SIG-M5 treated with dmso at 0.1 percent for 504 hours (cell line): ENCODE measurements at regions not wholly inside any gene's neighbourhood (a gene's known extent, or its start where the extent isn't known, plus 50 kb on each side); places are given as distances from the start of the nearest gene placed in this dataset.

Experiments used
- DNase-seq: peaks from one replicate; lab custom pipeline; 2025; ENCODE audit not compliant: unreplicated experiment; lab: John Stamatoyannopoulos, UW

DNA sequence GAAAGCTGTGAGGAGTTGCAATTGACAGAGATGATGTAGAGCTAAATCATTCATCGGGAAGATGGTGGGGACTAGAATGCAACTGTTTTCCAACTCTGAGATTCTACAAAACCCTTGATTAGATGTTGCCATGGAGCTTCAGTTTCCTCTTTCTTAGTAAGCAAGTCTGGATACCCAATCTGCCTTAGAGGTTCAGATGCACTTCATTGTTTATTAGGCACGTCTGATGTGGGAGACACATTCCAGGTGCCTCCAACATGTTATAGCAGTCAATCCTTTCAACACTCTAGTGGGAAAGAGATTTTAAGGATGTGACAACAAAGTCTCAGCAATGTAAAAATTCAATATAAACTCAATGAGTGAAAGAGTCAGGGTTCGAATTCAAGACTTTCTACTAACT is 291.3 kb upstream of the PHYHIPL start:
- DNase-seq = no peak

GRCh38 chr10:58885686-58886345 is 290.6 kb upstream of the PHYHIPL start:
- DNase-seq = no peak

GRCh38 chr10:58886406-58886805 is 290.0 kb upstream of the PHYHIPL start:
- no peak for DNase-seq

- DNase-seq = no peak
These were observed 289.0 kb upstream of the PHYHIPL start for GRCh38 chr10:58887474-58887873.

- no peak for DNase-seq
These were observed 287.5 kb upstream of the PHYHIPL start for GRCh38 chr10:58888957-58889356.

DNA sequence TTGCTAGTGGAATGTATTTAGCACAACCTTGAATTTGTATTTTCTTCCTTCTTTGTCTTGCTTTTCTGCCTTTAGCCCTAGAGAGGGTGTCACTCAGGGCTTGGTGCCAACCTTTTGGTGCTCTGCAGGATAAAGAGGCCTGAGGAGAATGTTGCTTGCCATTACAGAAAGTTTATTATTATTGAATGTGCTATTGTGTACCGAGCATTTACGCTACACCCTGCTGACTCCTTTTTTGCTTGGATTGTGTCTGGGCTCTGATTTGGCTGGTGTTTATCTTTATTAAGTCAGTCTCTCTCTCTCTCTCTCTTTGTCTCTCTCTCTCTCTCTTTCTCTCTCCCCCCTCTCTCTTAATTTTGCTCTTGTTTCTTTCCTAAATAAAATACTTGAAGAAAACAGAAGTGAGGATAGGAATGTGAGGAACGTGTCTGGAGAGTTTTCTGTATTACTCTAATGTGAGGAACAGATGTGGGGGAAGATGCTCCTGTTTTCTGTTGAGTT is 284.4 kb upstream of the PHYHIPL start:
- DNase-seq = no peak

DNA sequence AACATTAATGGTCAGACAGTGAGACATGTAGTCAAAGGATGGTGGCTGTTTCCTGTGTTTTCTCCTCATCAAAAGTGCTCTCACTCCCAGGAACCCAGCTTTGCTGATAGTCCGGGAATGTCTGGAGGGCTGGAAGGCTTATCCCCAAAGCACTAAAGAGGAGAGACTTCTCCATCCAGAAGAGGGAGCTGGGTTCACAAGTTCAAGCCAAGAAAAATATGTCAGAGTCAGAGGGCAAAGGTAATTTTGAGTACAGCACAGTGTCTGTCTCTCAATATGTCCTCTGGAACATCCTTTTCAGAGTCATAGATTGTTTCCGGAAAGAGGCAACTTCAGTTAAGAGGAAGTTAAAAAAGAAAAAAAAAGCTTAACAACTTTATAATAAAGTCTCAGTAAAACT is 281.5 kb upstream of the PHYHIPL start:
- DNase-seq = no peak

DNA sequence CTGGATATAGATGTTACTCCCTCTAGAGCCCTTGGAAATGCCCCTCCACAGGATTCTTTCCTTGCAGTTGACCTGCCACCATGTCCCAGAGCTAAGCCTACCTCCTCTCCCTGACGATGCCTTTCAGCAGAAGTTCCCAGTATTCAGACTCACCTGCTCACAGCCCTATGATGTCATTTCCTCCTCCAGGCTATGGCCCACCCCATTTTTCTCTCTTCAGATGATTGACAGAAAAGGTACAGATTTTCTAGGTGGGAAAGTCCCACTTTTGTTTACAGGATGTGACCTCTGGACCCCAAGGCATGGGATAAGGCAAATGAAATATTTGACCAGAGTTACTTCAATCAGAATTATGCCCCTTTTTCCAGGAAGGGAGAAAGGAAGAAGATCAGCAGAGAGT is 280.2 kb upstream of the PHYHIPL start:
- no peak for DNase-seq

- DNase-seq = no peak
These were observed 279.2 kb upstream of the PHYHIPL start for GRCh38 chr10:58897236-58897635.

DNA sequence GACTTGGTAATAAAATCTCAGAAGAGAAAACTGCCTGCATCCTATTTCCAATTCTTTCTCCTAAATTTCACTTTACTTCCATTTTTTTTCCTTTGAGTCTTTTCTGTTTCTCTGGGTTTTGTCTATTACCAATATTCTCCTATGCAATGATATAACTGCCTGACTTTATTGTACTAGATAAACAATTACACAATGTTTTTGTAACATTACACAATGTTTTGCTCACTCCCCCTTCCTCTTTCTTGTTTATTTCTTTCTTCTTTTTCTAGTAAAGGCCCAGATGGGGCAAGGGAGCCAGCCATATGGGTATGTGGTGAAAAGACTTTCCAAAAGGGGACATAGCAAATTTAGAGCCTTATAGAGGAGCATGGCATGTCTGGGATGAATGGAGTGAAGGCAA is 278.7 kb upstream of the PHYHIPL start:
- no peak for DNase-seq

GRCh38 chr10:58898854-58899573 is 277.4 kb upstream of the PHYHIPL start:
- DNase-seq = no peak

DNA sequence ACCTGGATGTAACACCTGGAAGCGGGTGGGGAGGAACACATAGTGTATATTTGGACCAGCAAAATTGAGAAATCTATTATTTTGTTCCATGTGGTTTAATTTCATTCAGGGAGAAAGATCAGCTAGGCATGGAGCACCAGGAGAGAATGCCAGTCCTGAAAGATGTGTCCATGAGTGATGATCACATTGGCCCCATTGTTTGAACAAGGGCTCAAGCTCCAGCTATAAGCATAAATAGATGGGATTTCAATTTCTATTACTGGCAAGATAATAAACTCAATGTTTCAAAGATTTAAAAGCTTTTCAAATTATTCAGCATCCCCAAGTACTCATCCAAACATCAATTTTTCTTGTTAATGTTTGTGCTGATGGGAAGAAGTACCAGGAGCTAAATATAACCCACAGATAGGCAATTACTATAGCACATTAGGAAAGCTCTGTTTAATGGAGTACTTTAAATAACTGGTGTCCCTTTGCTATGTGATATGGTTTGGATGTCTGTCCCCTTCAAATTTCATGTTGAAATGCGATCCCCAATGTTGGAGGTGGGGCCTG is 275.3 kb upstream of the PHYHIPL start:
- no peak for DNase-seq

DNA sequence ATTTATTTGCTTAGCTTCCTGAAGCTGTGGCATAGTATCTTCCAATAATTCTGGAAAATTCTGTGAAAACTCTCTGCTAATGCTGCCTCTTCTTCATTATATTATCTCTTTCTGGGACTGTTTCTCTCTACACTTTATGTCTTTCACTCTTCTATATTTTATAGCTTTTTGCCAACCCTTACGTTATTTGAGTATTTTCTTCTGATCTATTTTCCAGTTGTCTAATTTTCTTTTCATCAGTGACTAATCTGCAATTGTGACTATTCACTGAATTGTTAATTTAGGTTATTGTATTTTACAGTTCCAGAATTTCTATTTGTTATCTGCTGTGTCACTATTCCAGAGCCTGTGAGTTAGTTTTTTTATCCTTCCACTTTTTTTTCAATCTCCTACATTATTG is 273.4 kb upstream of the PHYHIPL start:
- DNase-seq = no peak

DNA sequence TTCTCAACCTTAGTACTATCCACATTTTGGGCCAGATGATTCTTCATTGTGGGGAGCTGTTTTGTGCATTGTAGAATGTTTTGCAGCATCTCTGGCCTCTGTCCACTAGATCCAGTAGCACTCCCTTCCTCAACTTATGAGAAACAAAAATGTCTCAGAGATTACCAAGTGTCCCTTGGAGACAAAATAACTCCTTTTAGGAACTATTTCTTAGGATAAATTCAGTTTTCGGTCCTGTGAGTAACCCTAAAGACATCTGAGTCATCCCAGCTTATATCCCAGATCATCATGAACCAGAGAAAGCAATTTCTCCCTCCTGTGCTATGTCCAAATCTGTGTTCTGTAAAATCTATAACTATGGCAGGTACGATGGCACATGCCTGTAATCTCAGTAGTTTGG is 266.6 kb upstream of the PHYHIPL start:
- DNase-seq = no peak

GRCh38 chr10:58913717-58914116 is 262.7 kb upstream of the PHYHIPL start:
- no peak for DNase-seq

GRCh38 chr10:58918887-58919286 is 257.6 kb upstream of the PHYHIPL start:
- DNase-seq = no peak

GRCh38 chr10:58919927-58920654 is 256.4 kb upstream of the PHYHIPL start:
- DNase-seq = no peak

GRCh38 chr10:58920655-58921003 is 255.8 kb upstream of the PHYHIPL start:
- DNase-seq = no peak

GRCh38 chr10:58921421-58921855 is 255.0 kb upstream of the PHYHIPL start:
- no peak for DNase-seq

DNA sequence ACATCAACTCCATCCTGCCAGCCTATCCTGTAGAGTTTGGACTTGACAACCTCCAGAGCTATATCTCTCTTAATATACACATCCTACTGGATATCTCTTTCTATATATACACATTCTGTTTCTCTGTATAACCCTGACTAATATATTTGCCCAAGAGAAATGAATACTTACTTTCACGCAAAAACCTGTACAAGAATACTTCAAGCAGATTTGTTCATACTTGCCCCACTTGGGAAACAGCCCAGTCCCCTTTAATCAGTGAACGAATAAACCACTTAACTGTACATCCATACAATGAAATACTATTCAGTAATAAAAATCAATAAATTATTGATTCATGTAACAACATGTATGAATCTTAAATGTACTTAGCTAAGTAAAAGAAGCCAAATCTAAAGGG is 251.1 kb upstream of the PHYHIPL start:
- no peak for DNase-seq

DNA sequence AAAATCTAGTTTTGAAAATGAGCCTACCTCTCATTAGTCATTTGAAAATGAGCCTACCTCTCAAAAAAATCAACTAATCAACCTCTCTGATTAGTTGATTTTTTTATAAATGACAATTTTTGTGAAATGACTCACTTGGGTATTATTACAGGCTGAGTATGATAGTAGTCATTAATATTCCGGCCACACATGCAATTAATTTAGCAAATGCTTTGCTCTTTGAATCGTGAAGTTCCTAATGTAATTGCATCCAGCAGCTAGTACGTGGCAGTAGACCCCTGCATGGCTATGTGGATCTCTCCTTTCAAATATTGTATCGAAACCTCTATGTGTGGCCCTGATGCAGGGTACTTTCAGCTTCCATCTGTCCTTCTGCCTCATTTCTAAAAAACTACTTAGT is 245.9 kb upstream of the PHYHIPL start:
- DNase-seq = no peak

DNA sequence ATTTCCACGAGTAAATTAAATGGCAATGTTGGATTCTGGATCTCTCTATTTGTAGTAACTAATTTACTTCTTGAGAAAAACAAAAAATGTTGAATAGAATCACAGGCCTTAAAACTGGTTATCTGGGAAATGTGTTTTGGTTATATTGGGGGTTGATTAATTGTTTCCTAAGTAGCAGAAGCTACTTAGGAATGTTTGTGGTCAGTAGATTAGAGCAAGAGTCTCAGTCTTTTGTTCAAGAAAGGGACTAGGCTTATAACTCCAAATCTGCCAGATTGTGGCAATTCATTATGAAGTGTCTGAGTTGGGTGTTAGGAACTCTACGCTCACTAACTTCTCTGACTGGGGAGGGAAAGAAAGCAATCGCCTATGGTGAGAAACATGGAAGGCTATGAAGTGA is 244.3 kb upstream of the PHYHIPL start:
- DNase-seq = no peak
